Urothelium cell line (cell line): ENCODE measurements at regions not wholly inside any gene's neighbourhood (a gene's known extent, or its start where the extent isn't known, plus 50 kb on each side); places are given as distances from the start of the nearest gene placed in this dataset.

Source experiments
- DNase-seq: peaks from one replicate; pipeline ENCODE4 v3.0.0; 2011; ENCODE audit warnings: low spot score, mixed read lengths
- FAIRE-seq: peaks from 2 replicates; lab custom pipeline; 2011; peaks lifted over from hg19 to GRCh38; lab: Jason Lieb, UNC

DNA sequence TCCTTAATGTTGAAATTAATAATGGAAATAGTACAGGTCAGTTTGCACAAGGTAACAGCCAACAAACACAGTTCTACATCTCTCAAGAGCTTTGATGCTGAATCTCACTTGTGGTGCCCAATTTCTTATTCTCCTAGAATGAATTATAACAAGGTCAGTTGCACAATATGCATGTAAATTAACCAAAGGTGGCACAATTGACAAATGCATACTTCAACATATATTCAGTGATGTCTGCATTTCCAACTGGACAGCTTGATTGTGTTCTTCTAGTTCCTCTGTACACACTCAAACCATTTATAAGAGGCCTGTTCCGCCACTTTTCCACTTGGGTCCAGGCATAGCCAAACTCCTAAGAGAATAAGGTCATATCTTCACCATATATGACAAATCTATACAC, 210.3 kb upstream of the EPHA5 start:
- FAIRE-seq, result no peak
- DNase-seq, result no peak

DNA sequence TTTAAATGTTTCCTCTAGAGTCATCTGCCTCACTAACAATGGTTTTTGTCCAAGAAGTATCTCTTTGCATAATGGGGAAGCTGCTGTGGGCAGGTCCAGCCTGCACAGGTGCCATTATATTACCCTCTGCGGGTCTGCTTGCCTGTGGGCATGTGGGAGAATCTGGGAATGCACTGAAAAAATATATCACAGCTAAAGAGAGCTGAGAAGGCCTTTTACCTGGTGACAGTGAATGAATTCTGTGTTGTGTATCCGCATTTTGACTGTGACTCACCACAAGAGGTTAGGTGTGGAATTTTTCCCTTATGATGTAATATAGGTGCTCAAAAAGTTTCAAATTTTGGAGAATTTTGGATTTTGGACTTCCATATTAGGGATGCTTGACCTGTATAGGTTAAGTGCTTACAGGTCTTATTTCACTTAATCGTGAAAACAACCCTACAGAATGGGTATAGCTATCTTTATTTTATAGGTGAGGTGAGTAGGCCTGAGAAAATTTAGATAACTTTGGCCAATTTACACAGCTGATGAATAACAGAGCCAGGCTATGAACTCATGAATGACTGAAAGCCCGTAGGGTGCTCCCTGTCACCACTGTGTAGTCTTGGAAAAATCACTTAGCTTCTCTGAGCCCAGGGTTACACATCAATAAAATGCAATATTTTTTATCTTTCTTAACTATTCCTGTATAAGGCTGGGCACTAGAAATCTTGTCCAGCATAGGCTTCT, 198.0 kb upstream of the EPHA5 start:
- DNase-seq, result peak; percentile 24
- FAIRE-seq, result no peak

DNA sequence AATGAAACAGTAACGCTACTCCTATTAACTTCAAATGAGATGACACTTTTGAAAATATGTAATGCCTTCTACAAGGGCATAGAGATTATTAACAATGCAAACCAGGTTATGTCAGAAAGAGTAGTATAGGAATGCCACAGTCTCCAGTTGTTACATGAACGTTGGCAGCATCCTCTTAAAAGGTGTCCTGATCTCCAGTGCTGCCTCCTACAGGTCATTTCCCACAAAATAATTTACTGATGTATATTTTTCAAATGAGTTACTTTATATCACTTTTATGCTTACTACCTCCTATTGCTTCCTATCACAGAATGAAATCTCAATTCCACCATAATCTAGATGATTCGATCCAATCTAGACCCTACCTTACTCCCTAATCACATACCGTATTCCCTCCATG, 195.2 kb upstream of the EPHA5 start:
- no peak for FAIRE-seq
- DNase-seq, result peak; percentile 4

DNA sequence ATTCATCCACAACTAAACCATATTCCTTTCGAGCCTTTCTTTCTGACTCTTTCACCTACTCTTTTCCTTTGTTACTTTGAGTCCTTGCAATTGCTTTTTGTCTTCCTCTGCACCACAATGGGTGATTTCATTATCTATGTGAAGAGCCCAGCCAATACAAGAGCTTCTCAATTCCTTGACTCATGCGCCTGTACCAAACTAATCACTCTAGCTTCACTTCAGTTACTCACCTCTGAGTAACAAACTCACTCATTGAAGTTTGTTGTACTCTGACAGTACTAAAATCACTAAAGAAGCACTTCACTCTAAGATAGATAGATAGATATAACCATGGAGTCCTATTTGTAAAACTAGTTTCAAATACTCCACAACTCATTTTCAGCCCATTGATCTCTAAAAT, 191.7 kb upstream of the EPHA5 start:
- no peak for FAIRE-seq
- no peak for DNase-seq

DNA sequence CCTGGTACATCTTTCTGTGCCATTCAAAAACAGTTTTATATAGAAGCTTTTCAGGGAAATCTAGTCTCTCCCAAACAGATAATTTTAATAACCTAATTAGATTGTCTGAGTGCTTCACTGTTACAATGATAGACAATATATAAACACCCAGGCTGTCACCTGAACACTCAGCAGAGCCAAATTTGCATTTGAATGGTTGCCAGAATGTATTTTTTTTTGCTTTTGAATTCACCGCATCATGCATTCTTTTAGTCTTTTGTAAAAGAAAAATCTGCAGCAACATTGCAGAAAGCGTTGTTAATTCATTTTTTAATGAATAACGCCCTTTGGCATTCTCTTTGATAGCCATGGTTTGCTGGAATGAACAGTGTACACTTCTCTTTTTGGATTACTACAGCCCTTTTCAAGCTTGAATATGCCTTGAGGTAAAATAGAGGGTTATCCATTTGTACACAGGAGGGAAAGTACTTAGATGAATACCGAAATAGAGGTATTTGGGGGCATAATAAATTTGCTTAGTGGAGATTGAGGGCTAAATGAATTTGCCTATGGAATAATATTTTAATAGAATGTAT, 175.0 kb upstream of the EPHA5 start:
- DNase-seq, result no peak
- FAIRE-seq, result no peak

DNA sequence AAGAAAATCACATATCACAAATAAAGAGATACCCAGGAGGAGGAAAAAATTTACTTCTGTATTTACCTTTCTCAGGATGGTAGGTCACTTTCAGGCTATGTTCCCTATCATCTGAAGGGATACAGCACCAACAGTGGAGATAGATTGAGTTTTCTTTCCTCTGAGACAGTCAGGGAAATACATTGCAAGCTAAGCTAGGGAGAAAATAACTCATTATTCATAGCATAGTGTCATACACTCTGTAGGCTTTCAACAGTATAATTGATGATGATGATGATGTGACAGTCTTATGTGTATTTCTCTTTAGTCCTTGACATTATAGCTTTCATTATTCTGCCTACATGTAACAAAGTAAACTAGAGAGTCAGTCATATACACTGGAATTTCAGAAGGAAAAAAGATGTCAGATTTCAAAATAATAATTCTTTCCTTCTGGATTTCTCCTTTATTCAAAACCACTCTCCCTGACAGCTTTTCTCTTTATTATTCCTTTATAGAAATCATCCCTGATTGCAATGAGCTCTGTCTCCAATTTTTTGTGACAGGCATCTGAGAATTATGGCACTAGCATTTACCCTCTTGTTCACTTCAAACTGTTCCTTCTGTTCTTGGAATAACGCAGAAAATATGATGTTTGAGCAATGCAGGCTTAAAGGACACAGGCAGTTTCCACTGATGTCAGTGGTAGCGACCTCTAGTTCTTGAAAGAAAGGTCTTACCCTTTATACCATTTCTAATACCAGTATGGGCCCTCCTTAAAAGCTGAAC, 169.1 kb upstream of the EPHA5 start:
- no peak for FAIRE-seq
- DNase-seq, result no peak

DNA sequence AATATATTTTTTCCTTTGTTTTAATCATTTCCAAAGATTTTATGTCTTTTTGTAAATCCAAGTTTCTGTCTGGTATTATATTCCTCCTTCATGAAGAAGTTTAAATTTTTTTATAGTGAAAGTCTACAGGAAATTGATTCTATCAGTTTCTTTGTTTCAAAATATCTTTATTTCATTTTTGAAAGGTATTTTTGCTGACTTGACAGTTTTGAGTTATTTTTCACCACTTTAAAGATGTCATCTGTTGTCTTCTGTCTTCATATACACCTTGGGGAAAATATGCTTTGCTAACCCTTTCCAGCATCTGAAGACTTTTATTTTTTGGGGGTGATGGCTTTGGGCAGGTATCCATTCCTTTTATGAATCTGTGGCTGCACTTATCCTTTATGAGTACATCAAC, 164.4 kb upstream of the EPHA5 start:
- no peak for DNase-seq
- no peak for FAIRE-seq

DNA sequence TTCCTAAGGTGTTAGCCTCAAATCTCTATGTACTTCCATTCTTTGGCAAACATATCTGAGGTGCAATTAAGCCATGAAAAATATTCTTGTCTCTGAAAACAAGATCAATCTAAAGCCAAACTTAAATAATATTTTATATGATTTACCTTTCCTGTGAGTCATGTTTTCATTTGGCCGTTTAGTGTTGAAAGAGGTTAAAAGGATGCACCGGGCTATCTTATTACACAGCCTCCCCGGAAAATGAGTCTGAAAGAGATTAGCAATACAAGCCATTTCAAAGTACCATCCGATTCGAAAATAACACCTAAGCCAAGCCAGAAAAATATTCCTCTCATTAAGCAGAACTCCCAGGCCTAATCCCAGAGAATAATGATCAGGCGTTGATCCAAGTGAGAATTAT, 161.5 kb upstream of the EPHA5 start:
- DNase-seq (no peak), FAIRE-seq (no peak)

DNA sequence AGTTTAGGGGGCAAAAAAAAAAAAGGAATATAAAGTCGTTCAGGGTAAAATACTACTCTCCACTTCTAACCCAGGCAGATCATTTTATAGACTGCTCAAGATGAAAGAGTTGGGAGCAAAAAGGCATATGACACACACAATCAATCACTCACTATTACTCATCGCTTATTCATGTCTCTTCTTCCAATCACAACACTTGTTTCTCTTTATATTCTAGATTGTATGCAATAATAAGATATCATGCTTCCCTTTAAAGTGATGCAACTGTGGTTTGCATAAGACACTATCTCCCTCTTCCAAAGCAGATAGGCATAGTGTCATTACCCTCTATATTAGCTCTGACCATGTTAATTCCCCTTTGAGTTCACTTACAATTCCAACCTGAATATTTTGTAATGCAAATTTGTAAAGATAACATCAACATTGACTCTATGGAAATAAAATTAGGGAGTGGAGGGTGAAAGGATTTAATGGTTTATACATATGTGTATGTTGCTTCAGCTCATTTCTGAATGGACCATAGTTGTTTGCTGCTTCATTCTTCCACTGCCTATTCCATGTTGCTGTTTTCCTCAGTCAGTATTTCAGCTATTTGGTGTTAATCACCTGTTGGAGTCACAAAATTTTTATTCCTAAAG, 154.9 kb upstream of the EPHA5 start:
- peak; percentile 3 for DNase-seq
- no peak for FAIRE-seq

DNA sequence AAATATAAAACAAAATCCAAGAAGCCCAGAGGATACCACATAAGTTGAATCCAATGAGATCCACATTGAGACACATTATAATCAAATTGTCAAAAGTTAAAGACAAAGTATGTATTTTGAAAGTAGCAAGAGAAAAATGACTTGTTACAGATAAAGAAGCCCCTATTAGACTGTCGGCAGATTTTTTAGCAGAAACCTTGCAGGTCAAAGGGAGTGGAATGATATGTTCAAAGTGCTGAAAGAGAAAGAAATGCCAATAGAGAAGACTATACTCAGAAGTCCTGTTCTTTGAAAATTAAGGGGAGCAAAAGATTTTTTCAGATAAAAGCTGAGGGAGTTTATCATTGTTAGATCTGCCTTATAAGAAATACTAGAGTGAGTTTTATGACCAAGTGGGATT, 148.9 kb upstream of the EPHA5 start:
- no peak for DNase-seq
- FAIRE-seq, result no peak

DNA sequence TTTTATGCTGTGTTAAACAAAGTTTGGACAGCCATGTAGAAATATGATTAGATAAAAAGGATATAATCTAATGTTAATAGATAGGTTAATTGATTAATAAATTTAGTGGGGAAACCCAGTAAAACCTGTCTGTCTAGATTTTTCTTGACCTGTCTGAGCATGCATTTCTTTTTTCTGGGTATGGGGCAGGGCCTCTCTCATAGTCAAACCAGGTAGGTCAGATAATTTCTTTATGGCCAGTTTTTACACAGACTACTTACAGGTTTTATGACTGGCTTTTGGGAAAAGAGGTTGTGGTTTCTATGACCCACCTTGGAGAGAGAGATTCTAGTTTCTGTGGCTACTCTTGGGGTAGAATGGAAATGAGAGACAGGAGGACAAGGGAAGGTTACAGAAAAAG, 135.6 kb upstream of the EPHA5 start:
- no peak for FAIRE-seq
- DNase-seq, result no peak

DNA sequence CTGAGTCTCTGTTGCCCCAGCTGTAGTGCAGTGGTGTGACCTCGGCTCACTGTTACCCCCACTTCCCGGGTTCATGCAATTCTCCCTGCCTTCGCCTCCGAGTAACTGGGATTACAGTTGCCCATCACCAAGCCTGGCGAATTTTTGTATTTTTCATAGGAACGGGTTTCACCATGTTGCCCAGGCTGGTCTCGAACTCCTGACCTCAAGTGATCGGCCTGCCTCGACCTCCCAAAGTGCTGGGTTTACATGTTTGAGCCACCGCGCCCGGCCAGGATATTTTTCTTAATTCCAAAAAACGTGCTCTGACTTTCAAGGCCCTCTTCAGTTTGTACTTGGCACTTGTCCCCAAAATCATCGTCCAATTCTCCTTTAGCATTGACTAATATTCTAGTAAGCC, 129.2 kb upstream of the EPHA5 start:
- DNase-seq (no peak), FAIRE-seq (no peak)

DNA sequence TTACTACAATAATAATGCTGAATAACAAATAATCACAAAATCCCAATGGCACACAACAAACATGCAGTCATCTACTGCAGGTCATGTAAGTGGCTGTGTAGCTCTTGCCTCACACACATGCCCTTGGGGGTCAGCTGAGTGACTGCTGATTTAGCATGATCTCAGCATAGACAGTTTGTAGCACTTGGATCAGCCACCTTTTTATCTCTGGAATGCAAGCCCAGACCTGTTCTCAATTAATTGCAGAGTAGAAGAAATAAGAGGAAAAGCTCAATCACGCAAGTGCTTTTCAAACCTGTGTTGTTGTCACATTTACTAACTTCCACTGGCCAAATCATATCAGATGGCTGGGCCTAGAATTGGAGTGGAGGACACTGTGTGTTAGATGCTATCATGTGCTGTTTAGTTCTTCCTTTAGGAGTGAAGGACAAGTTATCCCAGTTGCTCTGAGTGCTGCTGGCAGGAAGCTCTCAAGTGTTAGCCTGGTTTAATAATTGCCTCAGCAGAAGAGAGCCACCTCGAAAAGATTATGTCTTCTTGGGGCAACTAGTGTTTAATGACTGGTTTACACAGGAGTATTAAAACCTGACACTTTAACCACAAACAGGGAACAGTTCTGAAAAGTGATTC, 128.3 kb upstream of the EPHA5 start:
- FAIRE-seq (no peak), DNase-seq (no peak)

DNA sequence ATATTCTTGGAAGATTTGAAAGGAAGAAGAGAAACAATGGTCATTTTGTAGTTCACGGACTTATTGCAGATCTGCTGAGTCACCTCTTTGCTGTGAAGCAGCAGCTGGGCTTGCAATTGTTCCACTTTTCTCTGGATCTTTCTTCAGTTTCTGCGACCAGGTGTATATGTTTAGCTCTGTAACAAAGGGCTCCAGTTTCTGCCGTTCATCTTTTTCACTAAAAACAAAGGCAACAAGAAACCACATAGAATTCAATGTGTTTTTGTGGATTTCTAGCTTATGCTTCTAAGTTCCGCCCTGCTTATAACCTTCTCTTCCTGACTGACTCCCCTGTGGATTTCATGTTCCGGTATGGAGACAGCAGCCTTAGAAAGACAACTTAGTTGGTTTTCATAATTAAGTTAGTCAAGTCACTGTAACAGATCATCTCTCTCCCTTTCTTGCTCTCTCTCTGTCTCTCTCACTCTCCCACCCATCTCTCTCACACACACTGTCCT, 121.6 kb upstream of the EPHA5 start:
- FAIRE-seq (no peak), DNase-seq (peak; percentile 37)

DNA sequence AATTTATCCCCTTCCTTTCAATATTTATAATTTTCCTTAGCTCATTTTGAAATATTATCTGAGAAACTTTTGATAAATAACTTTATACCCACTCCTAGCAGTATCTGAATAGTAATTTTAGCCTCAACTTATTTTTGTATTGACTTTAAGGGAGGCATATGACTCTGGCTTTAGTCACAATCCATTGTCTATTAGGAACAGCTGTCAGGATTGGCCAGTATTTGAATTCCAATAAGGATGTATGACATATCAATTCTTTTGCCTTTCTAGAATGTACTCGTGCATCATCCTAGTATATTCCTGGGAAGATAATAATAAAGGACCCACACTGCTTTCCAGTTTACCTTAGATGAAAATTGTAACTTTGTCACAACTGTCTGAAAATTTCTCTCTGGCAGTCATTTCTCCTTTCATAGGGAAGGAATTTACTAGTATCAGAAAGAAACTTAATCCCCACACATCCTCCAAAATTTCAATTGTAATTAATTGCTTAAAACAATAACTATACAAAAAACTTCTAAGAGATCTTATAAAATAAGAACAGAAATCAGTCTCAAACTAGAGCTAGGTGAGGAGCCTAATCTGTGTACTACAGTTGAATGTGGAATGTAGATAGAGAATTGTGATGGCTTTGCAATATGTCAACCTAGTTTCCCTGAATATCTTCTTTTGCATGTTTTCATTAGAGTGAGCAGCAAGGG, 121.0 kb upstream of the EPHA5 start:
- FAIRE-seq (no peak), DNase-seq (no peak)

DNA sequence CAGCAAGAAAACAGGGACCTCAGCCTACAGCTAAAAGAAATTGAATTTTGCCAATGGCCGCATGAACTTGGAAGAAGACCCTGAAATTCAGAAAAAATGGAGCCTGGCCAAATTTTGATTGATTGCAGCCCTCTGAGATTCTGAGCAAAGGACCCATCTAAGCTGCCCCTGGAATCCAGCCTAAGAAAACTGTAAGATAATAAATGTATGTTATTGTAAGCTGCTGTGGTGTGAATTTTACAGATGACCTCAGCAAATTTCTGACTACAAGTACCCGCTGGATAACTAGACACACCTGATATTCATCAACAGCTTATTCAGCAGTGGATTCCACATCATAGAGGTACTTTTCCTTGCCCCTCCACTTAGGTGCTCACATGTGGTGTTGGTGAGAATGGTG, 119.5 kb upstream of the EPHA5 start:
- FAIRE-seq (no peak), DNase-seq (no peak)

DNA sequence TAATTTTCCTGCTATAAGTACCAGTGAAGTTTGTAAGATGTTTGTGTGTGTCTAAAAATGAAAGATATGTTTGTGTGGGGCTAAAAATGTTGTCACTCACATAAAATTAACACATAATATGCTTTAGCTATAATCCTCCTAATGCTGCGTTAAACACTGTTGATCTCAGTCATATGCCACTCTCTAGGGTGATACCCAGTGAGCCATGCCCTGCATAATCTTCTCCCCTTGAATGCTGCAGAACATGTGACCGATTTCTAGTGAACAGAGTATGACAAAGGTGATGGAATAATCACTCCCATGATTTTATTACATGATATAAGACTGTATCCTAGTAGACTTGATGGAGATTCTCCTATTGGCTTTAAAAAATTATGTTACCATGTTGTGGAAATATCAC, 119.1 kb upstream of the EPHA5 start:
- DNase-seq (no peak), FAIRE-seq (no peak)

DNA sequence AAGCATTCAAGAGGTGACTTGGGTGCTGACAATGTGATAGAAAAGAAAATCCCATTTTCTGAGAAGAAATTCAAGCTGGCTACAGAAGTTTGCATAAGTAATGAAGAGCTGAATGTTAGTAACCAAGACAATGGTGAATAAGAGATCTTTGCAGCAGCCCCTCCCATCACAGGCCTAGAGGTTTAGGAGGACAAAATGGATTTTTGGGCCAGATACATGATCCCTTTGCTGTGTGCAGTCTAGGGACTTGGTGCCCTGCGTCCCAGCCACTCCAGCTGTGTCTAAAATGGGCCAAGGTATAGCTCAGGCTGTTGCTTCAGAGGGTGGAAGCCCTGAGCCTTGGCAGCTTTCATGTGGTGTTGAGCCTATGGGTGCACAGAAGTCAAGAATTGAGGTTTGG, 107.0 kb upstream of the EPHA5 start:
- FAIRE-seq, result no peak
- no peak for DNase-seq

DNA sequence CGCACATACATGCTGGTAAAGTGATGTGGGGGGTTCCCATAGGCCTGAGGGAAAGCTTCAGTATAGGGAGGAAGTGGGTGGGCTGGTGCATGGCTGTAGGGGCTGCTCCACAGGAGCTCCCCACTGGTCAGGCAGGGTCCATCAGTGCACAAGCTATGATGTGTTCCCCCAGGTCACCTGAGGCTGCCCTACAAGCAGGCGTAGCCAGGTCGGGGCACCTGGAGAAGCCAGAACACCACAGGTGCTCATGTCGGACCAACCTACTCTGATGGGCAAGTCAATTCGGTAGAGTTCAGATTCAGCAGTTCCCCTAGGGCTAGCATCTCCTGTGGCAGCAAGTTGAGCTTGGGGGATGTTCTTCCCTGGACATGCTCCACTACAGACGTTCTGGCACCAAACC, 103.3 kb upstream of the EPHA5 start:
- FAIRE-seq (no peak), DNase-seq (no peak)

DNA sequence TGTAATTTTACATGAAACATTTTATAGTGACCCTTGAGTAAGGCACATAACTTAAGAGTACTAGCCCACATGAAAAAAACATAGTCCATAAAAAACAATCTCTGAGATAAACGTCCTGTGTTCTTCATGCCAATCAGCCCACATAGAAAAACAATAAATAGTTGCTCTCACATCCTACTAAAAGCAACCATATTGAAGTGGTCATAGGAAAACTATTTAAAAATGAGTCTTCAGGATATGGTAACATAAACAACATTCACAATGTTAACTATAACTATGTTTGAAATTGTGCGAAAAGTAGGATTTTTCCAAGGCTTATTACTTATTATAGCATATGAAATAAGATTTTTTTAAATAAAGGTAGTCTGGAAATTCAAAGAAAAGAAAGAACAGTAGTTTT, 77.1 kb upstream of the EPHA5 start:
- DNase-seq (no peak), FAIRE-seq (no peak)

DNA sequence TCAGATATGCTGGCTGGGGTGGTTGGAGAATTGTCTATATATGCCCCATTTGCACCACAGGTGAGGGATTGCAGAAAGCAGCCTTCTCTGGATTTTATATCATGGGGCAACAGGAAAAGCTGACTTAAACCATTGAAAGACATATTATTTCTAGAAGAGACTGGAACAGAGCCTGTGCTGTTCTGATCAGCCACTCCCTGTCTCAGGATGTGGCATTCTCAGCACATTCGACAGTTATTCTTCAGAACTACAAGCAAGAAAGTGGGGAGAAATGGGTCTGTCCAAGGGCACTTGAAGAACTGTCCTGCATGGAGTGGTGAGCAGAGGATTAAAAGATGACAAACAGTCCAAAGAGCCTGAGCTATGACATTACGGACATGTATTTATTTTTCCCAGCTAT, 67.8 kb upstream of the EPHA5 start:
- DNase-seq (no peak), FAIRE-seq (no peak)
